Gastrocnemius medialis (tissue), 4 donors: ENCODE measurements at regions not wholly inside any gene's neighbourhood (a gene's known extent, or its start where the extent isn't known, plus 50 kb on each side); places are given as distances from the start of the nearest gene placed in this dataset.

Experiments used
- POLR2A ChIP-seq, 2 donors: fragments of 450-650 bp; IDR thresholded peaks; one replicate each; pipeline ENCODE4 v1.6.1; 2017; ENCODE audit warnings: antibody characterized with exemption in 2 of 2, mild to moderate bottlenecking in 2 of 2, moderate library complexity in 2 of 2
- TF ChIP-seq, protein P1 (sequence below), 5 experiments: fragments of 450-650 bp in 3 of 5; fragments of 200-600 bp in 2 of 5; sonication (generic) in 2 of 5; IDR thresholded peaks in 4 of 5; conservative IDR thresholded peaks in 1 of 5; 1 replicate in 4 of 5; 2 replicates in 1 of 5; pipeline ENCODE4 v1.5.1; 2016 to 2019; ENCODE audit warnings: antibody characterized with exemption in 5 of 5, mild to moderate bottlenecking in 3 of 5, moderate library complexity in 3 of 5

DNA sequence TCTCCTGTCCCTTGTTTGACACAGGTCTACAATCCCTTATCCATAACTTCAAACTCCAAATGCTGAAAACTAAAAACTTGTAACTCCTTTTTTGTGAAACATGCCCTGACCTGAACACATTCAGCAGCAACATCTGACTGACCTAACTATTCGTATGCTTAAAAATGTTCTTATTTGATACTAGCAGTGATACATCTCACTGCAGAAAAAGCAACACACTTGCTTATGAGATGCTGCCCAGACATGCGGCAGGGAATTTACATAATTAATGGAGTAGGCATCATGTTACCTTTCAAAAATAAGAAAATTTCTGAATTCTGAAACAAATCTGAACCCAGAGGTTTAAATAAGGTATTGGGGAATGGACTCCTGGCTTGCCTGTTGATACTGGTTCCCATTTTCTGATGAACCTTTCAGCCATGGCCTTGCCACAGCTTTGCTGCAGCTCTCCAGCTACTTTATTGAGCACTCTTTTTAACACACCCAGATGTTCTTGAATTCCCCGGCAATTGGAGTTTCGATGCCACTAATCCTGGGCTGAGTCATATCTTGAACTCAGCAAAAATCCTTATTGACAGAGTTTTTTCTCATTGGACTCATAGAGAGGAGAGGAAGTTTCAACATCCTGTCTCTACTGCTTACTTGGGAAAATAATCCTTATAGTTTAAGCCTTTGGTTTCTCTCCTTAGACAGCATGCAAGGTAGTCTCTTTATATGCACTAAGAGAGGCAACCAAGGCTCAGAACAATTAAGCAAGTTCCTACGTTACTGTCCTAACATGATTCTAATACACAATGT is 296.6 kb upstream of the LMCD1 start:
- no peak for TF ChIP-seq POLR2A (IDR thresholded peaks at IDR 0.05)
- TF ChIP-seq, protein P1, sequence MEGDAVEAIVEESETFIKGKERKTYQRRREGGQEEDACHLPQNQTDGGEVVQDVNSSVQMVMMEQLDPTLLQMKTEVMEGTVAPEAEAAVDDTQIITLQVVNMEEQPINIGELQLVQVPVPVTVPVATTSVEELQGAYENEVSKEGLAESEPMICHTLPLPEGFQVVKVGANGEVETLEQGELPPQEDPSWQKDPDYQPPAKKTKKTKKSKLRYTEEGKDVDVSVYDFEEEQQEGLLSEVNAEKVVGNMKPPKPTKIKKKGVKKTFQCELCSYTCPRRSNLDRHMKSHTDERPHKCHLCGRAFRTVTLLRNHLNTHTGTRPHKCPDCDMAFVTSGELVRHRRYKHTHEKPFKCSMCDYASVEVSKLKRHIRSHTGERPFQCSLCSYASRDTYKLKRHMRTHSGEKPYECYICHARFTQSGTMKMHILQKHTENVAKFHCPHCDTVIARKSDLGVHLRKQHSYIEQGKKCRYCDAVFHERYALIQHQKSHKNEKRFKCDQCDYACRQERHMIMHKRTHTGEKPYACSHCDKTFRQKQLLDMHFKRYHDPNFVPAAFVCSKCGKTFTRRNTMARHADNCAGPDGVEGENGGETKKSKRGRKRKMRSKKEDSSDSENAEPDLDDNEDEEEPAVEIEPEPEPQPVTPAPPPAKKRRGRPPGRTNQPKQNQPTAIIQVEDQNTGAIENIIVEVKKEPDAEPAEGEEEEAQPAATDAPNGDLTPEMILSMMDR (IDR thresholded peaks at IDR 0.05 in 4 of 5, conservative IDR thresholded peaks at IDR 0.05 in 1 of 5), result no peak
